Body of pancreas (tissue), 4 donors: ENCODE measurements at regions not wholly inside any gene's neighbourhood (a gene's known extent, or its start where the extent isn't known, plus 50 kb on each side); places are given as distances from the start of the nearest gene placed in this dataset.

ENCODE experiments used
- POLR2A ChIP-seq, 3 donors: fragments of 450-650 bp; IDR thresholded peaks; one replicate each; pipeline ENCODE4 v1.6.1; 2016; ENCODE audit warnings: antibody characterized with exemption in 3 of 3, mild to moderate bottlenecking in 2 of 3
- TF ChIP-seq, protein P1 (sequence below), 7 experiments: fragments of 450-650 bp in 4 of 7; fragments of 200-600 bp in 3 of 7; sonication (generic) in 3 of 7; IDR thresholded peaks; one replicate each; pipeline ENCODE4 v1.5.1; 2016 to 2019; ENCODE audit warnings: antibody characterized with exemption in 7 of 7

DNA sequence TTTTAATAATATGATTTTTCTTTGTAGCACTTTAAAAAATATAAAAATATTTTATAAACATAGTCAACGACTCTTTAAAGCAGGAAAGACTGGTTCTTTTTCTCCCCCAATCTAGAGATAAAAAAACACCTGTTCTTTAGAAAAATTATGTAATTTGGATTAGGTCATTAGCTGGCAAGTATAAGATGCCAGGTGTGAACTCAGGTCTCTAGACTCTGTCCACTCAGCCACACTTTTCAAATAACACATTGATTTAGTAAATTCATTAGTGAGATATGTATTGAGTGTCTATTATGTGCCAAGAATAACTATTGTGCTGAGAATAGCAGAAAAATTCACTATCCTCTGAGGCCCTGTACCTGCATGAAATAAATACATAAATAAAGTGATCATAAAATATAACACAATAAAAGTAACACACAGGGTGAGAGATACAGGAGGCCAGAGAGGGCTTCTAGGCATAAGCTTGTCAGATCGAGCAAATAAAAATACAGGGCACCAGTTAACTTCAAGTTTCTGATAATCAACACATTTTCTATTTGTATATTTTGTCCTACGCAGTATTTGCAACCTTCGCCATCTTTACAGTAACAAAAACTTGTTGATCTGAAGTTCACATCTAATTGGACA lies 867.1 kb upstream of the GBE1 start:
- TF ChIP-seq, protein P1, sequence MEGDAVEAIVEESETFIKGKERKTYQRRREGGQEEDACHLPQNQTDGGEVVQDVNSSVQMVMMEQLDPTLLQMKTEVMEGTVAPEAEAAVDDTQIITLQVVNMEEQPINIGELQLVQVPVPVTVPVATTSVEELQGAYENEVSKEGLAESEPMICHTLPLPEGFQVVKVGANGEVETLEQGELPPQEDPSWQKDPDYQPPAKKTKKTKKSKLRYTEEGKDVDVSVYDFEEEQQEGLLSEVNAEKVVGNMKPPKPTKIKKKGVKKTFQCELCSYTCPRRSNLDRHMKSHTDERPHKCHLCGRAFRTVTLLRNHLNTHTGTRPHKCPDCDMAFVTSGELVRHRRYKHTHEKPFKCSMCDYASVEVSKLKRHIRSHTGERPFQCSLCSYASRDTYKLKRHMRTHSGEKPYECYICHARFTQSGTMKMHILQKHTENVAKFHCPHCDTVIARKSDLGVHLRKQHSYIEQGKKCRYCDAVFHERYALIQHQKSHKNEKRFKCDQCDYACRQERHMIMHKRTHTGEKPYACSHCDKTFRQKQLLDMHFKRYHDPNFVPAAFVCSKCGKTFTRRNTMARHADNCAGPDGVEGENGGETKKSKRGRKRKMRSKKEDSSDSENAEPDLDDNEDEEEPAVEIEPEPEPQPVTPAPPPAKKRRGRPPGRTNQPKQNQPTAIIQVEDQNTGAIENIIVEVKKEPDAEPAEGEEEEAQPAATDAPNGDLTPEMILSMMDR (IDR thresholded peaks at IDR 0.05): no peak
- TF ChIP-seq POLR2A (IDR thresholded peaks at IDR 0.05): no peak
